ENCODE measurements at regions not wholly inside any gene's neighbourhood (a gene's known extent, or its start where the extent isn't known, plus 50 kb on each side); places are given as distances from the start of the nearest gene placed in this dataset.

- TF ChIP-seq CTCF (IDR thresholded peaks at IDR 0.05; ENCODE audit: insufficient read depth, low read length): no peak
- no peak for TF ChIP-seq REST (IDR thresholded peaks at IDR 0.05; ENCODE audit: insufficient replicate concordance, low read depth)
- DNase-seq (ENCODE audit: low read depth in 1 of 2, low spot score in 1 of 2): no peak
- Histone ChIP-seq H3K4me3 (replicated peaks; ENCODE audit: insufficient read depth, low read length) (no peak overlapping the region), H3K27me3 (ENCODE audit: insufficient read depth, poor library complexity, severe bottlenecking) (no peaks in the 10 kb centered on the region), H3K27ac (replicated peaks) (no peak overlapping the region)
These were observed 138.3 kb downstream of the KCNJ2 start for GRCh38 chr17:70307430-70308225.

GRCh38 chr17:70308618-70309017, 139.3 kb downstream of the KCNJ2 start:
- no peak overlapping the region for H3K27ac ChIP-seq (replicated peaks)
- no peak overlapping the region for H3K4me3 ChIP-seq (replicated peaks; ENCODE audit: insufficient read depth, low read length)
- DNase-seq (ENCODE audit: low read depth in 1 of 2, low spot score in 1 of 2): no peak
- TF ChIP-seq POLR2AphosphoS5 (IDR thresholded peaks at IDR 0.05; ENCODE audit: low read depth): no peak
- TF ChIP-seq SPI1 (IDR thresholded peaks at IDR 0.05; ENCODE audit: borderline replicate concordance, low read depth): no peak
- no peak for TF ChIP-seq REST (IDR thresholded peaks at IDR 0.05; ENCODE audit: insufficient replicate concordance, low read depth)
- no peak for TF ChIP-seq CTCF (IDR thresholded peaks at IDR 0.05; ENCODE audit: insufficient read depth, low read length)
- no peak for TF ChIP-seq GABPA (IDR thresholded peaks at IDR 0.05; ENCODE audit: low read depth)
- H3K27me3 ChIP-seq (ENCODE audit: insufficient read depth, poor library complexity, severe bottlenecking): no peaks in the 10 kb centered on the region

GRCh38 chr17:70310221-70310672, 140.9 kb downstream of the KCNJ2 start:
- no peak for DNase-seq (ENCODE audit: low read depth in 1 of 2, low spot score in 1 of 2)
- H3K4me3 ChIP-seq (replicated peaks; ENCODE audit: insufficient read depth, low read length): no peak overlapping the region
- no peak overlapping the region for H3K27ac ChIP-seq (replicated peaks)
- no peaks in the 10 kb centered on the region for H3K27me3 ChIP-seq (ENCODE audit: insufficient read depth, poor library complexity, severe bottlenecking)
- TF ChIP-seq POLR2AphosphoS5 (IDR thresholded peaks at IDR 0.05; ENCODE audit: low read depth) (no peak), GABPA (IDR thresholded peaks at IDR 0.05; ENCODE audit: low read depth) (no peak), SPI1 (IDR thresholded peaks at IDR 0.05; ENCODE audit: borderline replicate concordance, low read depth) (no peak)

- no peak overlapping the region for H3K4me3 ChIP-seq (replicated peaks; ENCODE audit: insufficient read depth, low read length)
- no peak for TF ChIP-seq CTCF (IDR thresholded peaks at IDR 0.05; ENCODE audit: insufficient read depth, low read length)
- TF ChIP-seq REST (IDR thresholded peaks at IDR 0.05; ENCODE audit: insufficient replicate concordance, low read depth): no peak
- no peak for TF ChIP-seq SPI1 (IDR thresholded peaks at IDR 0.05; ENCODE audit: borderline replicate concordance, low read depth)
- no peak for TF ChIP-seq GABPA (IDR thresholded peaks at IDR 0.05; ENCODE audit: low read depth)
- TF ChIP-seq POLR2AphosphoS5 (IDR thresholded peaks at IDR 0.05; ENCODE audit: low read depth): no peak
- H3K27ac ChIP-seq (replicated peaks): peak overlapping the region; percentile 91
- DNase-seq (ENCODE audit: low read depth in 1 of 2, low spot score in 1 of 2): no peak
- H3K27me3 ChIP-seq (ENCODE audit: insufficient read depth, poor library complexity, severe bottlenecking): no peaks in the 10 kb centered on the region
These were observed 143.9 kb downstream of the KCNJ2 start for GRCh38 chr17:70313086-70313852.

All from HL-60 (cell line).